SU-DHL-6 (cell line): ENCODE measurements at regions not wholly inside any gene's neighbourhood (a gene's known extent, or its start where the extent isn't known, plus 50 kb on each side); places are given as distances from the start of the nearest gene placed in this dataset.
A peak's percentile ranks its signal among the peaks of the same experiment; 100 is the strongest.

Experiments used
- H2AFZ ChIP-seq: fragments of 200-600 bp; sonication (generic); 2 replicates; pipeline ENCODE4 v1.6.1; 2014; ENCODE audit warnings: low read depth, mild to moderate bottlenecking, moderate library complexity, mixed read lengths, antibody characterized with exemption, low read length; ENCODE audit not compliant: severe bottlenecking
- H3F3A ChIP-seq: fragments of 200-600 bp; shearing (Covaris generic); 2 replicates; pipeline ENCODE4 v1.6.0; 2016; ENCODE audit warnings: antibody characterized with exemption, mild to moderate bottlenecking; ENCODE audit not compliant: insufficient read depth
- H3K27ac ChIP-seq: fragments of 200-600 bp; sonication (generic); 2 replicates; pipeline ENCODE4 v1.5.1; 2016; ENCODE audit warnings: low read depth, mild to moderate bottlenecking, low read length, moderate library complexity, mixed read lengths
- H3K27me3 ChIP-seq: fragments of 200-600 bp; sonication (generic), shearing (Covaris generic); 2 replicates; pipeline ENCODE4 v1.6.0; 2014; ENCODE audit warnings: mild to moderate bottlenecking, low read length
- H3K36me3 ChIP-seq: fragments of 200-600 bp; sonication (generic); 2 replicates; pipeline ENCODE4 v1.6.1; 2014; ENCODE audit warnings: mild to moderate bottlenecking, low read length, mixed read lengths
- H3K4me2 ChIP-seq: fragments of 300-600, 200-600 bp; shearing (Covaris generic), sonication (generic); 2 replicates; pipeline ENCODE4 v1.6.0; 2014; ENCODE audit warnings: low read length, low read depth, mild to moderate bottlenecking; ENCODE audit not compliant: poor library complexity, severe bottlenecking
- H3K4me3 ChIP-seq: fragments of 200-600 bp; sonication (generic); 2 replicates; pipeline ENCODE4 v1.5.1; 2014; ENCODE audit warnings: antibody characterized with exemption, low read length, mild to moderate bottlenecking, mixed read lengths; ENCODE audit not compliant: insufficient read depth, poor library complexity, severe bottlenecking
- H3K79me2 ChIP-seq: fragments of 200-600 bp; sonication (generic); 2 replicates; pipeline ENCODE4 v1.6.1; 2014; ENCODE audit warnings: mild to moderate bottlenecking, low read length, moderate library complexity; ENCODE audit not compliant: insufficient read depth
- H3K9ac ChIP-seq: fragments of 200-600 bp; sonication (generic); 2 replicates; pipeline ENCODE4 v1.7.0; 2014; ENCODE audit warnings: mild to moderate bottlenecking, low read length
- H3K9me2 ChIP-seq: fragments of 200-600 bp; sonication (generic); replicated peaks from 2 replicates; pipeline ENCODE4 v1.6.1; 2014; ENCODE audit warnings: low read length; ENCODE audit not compliant: insufficient read depth
- H3K9me3 ChIP-seq: fragments of 200-600 bp; sonication (generic); 2 replicates; pipeline ENCODE4 v1.6.1; 2014; ENCODE audit warnings: low read length, mixed read lengths; ENCODE audit not compliant: insufficient read depth
- H4K20me1 ChIP-seq: fragments of 200-600 bp; sonication (generic); 2 replicates; pipeline ENCODE4 v1.6.1; 2014; ENCODE audit warnings: low read depth, mild to moderate bottlenecking, antibody characterized with exemption, low read length, moderate library complexity, mixed read lengths
- CTCF ChIP-seq: fragments of 200-600 bp; sonication (generic); IDR thresholded peaks from one replicate; pipeline ENCODE4 v1.5.1; 2017; ENCODE audit warnings: antibody characterized with exemption, mild to moderate bottlenecking, low read length, moderate library complexity; ENCODE audit not compliant: insufficient read depth, poor library complexity, severe bottlenecking
- EZH2phosphoT487 ChIP-seq: fragments of 200-600 bp; sonication (generic), shearing (Covaris generic); conservative IDR thresholded peaks from 2 replicates; pipeline ENCODE4 v1.6.1; 2018; ENCODE audit warnings: mild to moderate bottlenecking, antibody characterized with exemption, low read length, moderate library complexity, mixed read lengths

DNA sequence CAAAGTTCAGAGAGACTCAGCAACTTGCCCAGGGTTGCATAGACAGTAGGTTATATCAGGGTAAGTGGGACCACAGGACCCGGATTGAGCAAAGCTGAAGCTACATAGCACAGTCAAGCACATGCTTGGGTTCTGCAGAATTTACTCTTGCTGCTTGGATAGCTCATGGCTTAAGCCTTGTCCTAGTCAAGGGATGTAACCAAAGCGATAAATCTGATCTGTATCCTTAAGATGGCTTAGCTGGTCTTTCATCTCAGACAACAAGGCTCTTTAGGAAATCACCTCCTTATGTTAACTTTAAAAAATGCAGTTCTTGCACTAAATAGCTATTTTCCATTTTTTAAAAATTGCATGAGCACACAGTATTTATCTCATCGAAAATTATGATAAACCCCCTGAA, 158.5 kb downstream of the LPIN1 start:
- no peaks in the 10 kb centered on the region for H3K9me2 ChIP-seq
- H4K20me1 ChIP-seq: no peaks in the 10 kb centered on the region
- H3K36me3 ChIP-seq: no peaks in the 10 kb centered on the region
- H2AFZ ChIP-seq: no peak overlapping the region
- no peaks in the 10 kb centered on the region for H3K79me2 ChIP-seq
- peak overlapping the region; percentile 57 for H3K27ac ChIP-seq
- no peaks in the 10 kb centered on the region for H3K9me3 ChIP-seq
- H3K4me2 ChIP-seq: peak overlapping the region; percentile 4
- no peaks in the 10 kb centered on the region for H3K27me3 ChIP-seq
- no peak overlapping the region for H3K9ac ChIP-seq
- TF ChIP-seq CTCF (no peak), EZH2phosphoT487 (no peak)
- H3K4me3 ChIP-seq: no peak overlapping the region
- H3F3A ChIP-seq: peaks cover 14% of the 10 kb centered on the region

GRCh38 chr2:11907190-11907589, 160.8 kb downstream of the LPIN1 start:
- no peak overlapping the region for H3K27ac ChIP-seq
- no peak overlapping the region for H3K9ac ChIP-seq
- H2AFZ ChIP-seq: no peak overlapping the region
- H3K4me2 ChIP-seq: no peak overlapping the region
- H3F3A ChIP-seq: peaks cover 14% of the 10 kb centered on the region
- no peak overlapping the region for H3K4me3 ChIP-seq
- no peak for TF ChIP-seq EZH2phosphoT487
- TF ChIP-seq CTCF: no peak
- peaks cover 1% of the 10 kb centered on the region; the same call in 1 of the 2 replicates for H3K36me3 ChIP-seq
- no peaks in the 10 kb centered on the region for H3K27me3 ChIP-seq
- no peaks in the 10 kb centered on the region for H3K79me2 ChIP-seq
- H3K9me2 ChIP-seq: no peaks in the 10 kb centered on the region
- H4K20me1 ChIP-seq: no peaks in the 10 kb centered on the region
- 0 out of 2 replicates have a peak, but pooled peaks cover under 1% of the 10 kb centered on the region for H3K9me3 ChIP-seq

GRCh38 chr2:11910971-11911370, 164.5 kb downstream of the LPIN1 start:
- Histone ChIP-seq H3K79me2 (no peaks in the 10 kb centered on the region), H3K4me3 (no peak overlapping the region), H3F3A (no peaks in the 10 kb centered on the region), H4K20me1 (no peaks in the 10 kb centered on the region), H3K9ac (no peak overlapping the region), H3K27me3 (no peaks in the 10 kb centered on the region), H3K9me3 (0 out of 2 replicates have a peak, but pooled peaks cover 10% of the 10 kb centered on the region), H3K27ac (no peak overlapping the region), H3K4me2 (no peak overlapping the region), H3K9me2 (no peaks in the 10 kb centered on the region), H3K36me3 (peaks cover 8% of the 10 kb centered on the region), H2AFZ (no peak overlapping the region)
- no peak for TF ChIP-seq CTCF
- no peak for TF ChIP-seq EZH2phosphoT487
